GM12878 (cell line): ENCODE measurements at regions not wholly inside any gene's neighbourhood (a gene's known extent, or its start where the extent isn't known, plus 50 kb on each side); places are given as distances from the start of the nearest gene placed in this dataset.

Experiments
- ATAC-seq: fragments of 200-7000 bp; cut with Tn5 transposase; 3 replicates; pipeline ENCODE4 v1.9.1; 2020; ENCODE audit warnings: mild to moderate bottlenecking, moderate library complexity
- BruUV-seq: library from RNA; stranded (reverse); fragments of 400-500 nt; replicated peaks from 2 replicates; lab custom pipeline; 2021; lab: Mats Ljungman, UMichigan
- CTCF ChIA-PET: fragments of 300-600 bp; sonication (Branson Sonifier 250); formaldehyde crosslinking; extraction: SDS; loops from one replicate; lab custom pipeline; 2021; ENCODE audit warnings: inconsistent platforms; lab: Yijun Ruan, JAX
- POLR2A ChIA-PET: fragments of 350-600 bp; formaldehyde crosslinking; extraction: SDS; loops from one replicate; lab custom pipeline; 2021; ENCODE audit warnings: inconsistent platforms; lab: Charles Lee
- RAD21 ChIA-PET: fragments of 300-600 bp; sonication (Branson Sonifier 250); formaldehyde crosslinking; loops from one replicate; lab custom pipeline; 2023; ENCODE audit warnings: antibody characterized with exemption; ENCODE audit not compliant: unreplicated experiment; lab: Charles Lee
- SMC1A ChIA-PET: fragments of 300-600 bp; sonication (Branson Sonifier 250); formaldehyde crosslinking; loops from one replicate; lab custom pipeline; 2023; ENCODE audit not compliant: unreplicated experiment, uncharacterized antibody; lab: Charles Lee
- DNase-seq: peaks from one replicate; pipeline ENCODE4 v3.0.0-alpha.2; 2011; ENCODE audit warnings: low read depth, low spot score
- FAIRE-seq: peaks from 3 replicates; lab custom pipeline; 2011; peaks lifted over from hg19 to GRCh38; lab: Jason Lieb, UNC
- H2AFZ ChIP-seq: 2 replicates; pipeline ENCODE4 v1.6.0; 2011; ENCODE audit warnings: low read depth, low read length, control low read depth; ENCODE audit not compliant: control insufficient read depth
- H3K27ac ChIP-seq: 2 replicates; pipeline ENCODE4 v1.5.1; 2011; ENCODE audit warnings: control low read depth; ENCODE audit not compliant: control insufficient read depth, insufficient read depth
- H3K27me3 ChIP-seq, 2 experiments: replicated peaks in 1 of 2; 2 replicates each; pipeline versions ENCODE4 v1.6.0 to v1.6.1; 2011; ENCODE audit warnings: low read length in 1 of 2; ENCODE audit not compliant: control insufficient read depth in 2 of 2, insufficient read depth in 2 of 2
- H3K36me3 ChIP-seq, 2 experiments: 2 replicates each; pipeline ENCODE4 v1.5.1; 2011; ENCODE audit warnings: low read length in 1 of 2; ENCODE audit not compliant: control insufficient read depth in 2 of 2, insufficient read depth in 2 of 2
- H3K4me1 ChIP-seq: 2 replicates; pipeline ENCODE4 v1.6.1; 2011; ENCODE audit warnings: mild to moderate bottlenecking, low read length, moderate library complexity, mixed read lengths; ENCODE audit not compliant: control insufficient read depth, insufficient read depth
- H3K4me2 ChIP-seq: 2 replicates; pipeline ENCODE4 v1.6.0; 2011; ENCODE audit warnings: control low read depth; ENCODE audit not compliant: control insufficient read depth, insufficient read depth
- H3K4me3 ChIP-seq: fragments of 200-600 bp; sonication (generic); 2 replicates; pipeline ENCODE4 v1.5.1; 2016
- H3K79me2 ChIP-seq: 2 replicates; pipeline ENCODE4 v1.6.0; 2011; ENCODE audit warnings: low read length; ENCODE audit not compliant: control insufficient read depth, insufficient read depth
- H3K9ac ChIP-seq: 2 replicates; pipeline ENCODE4 v1.8.0; 2011; ENCODE audit warnings: low read length, control low read depth, mixed read lengths; ENCODE audit not compliant: control insufficient read depth, insufficient read depth
- H3K9me3 ChIP-seq: replicated peaks from 3 replicates; pipeline ENCODE4 v1.5.1; 2011; ENCODE audit warnings: mild to moderate bottlenecking, low read length; ENCODE audit not compliant: control insufficient read depth, insufficient read depth
- H4K20me1 ChIP-seq: 2 replicates; pipeline ENCODE4 v1.6.0; 2011; ENCODE audit not compliant: control insufficient read depth, insufficient read depth
- ELK1 ChIP-seq: IDR thresholded peaks from 2 replicates; pipeline ENCODE4 v1.6.1; 2012; ENCODE audit warnings: low read depth, low read length, improper control_type of control experiment
- MYC ChIP-seq: IDR thresholded peaks from 2 replicates; pipeline ENCODE4 v1.6.1; 2011; ENCODE audit warnings: mild to moderate bottlenecking, low read length, moderate library complexity, inconsistent platforms; ENCODE audit not compliant: insufficient read depth, insufficient replicate concordance, insufficient read length, severe bottlenecking
- NKRF ChIP-seq: fragments of 450-650 bp; conservative IDR thresholded peaks from 2 replicates; pipeline ENCODE4 v1.6.1; 2017; ENCODE audit warnings: mild to moderate bottlenecking, moderate library complexity
- TAF1 ChIP-seq: IDR thresholded peaks from 2 replicates; pipeline ENCODE4 v1.6.1; 2011; ENCODE audit warnings: mild to moderate bottlenecking, low read depth, low read length, borderline replicate concordance
- WGBS: methylation state at CpG from one replicate; pipeline ENCODE4 v1.1.6; 2016; ENCODE audit warnings: low lambda C conversion rate; ENCODE audit not compliant: insufficient replicate concordance, insufficient coverage; ENCODE audit errors: missing lambda C conversion rate; 5-methylcytosine and 5-hydroxymethylcytosine counted together
- in situ Hi-C: fragments of 300-500 bp; cut with MboI; formaldehyde crosslinking; loops from 9 replicates; pipeline ENCODE4 v1.14.3; 2018; ENCODE audit warnings: mixed read lengths
- intact Hi-C: fragments of 100-400 bp; cut with micrococcal nuclease; formaldehyde crosslinking; loops from one replicate; pipeline ENCODE4 v1.14.2; 2022; ENCODE audit not compliant: unreplicated experiment

GRCh38 chr11:104572279-104572678 is 326.0 kb downstream of the CASP12 start:
- no peak overlapping the region for H2AFZ ChIP-seq
- H3K27ac ChIP-seq: no peak overlapping the region
- H3K9ac ChIP-seq: no peak overlapping the region
- no peak for TF ChIP-seq ELK1
- no peak for TF ChIP-seq TAF1
- no peak for TF ChIP-seq MYC
- TF ChIP-seq NKRF: no peak
- no peaks in the 10 kb centered on the region for H3K4me1 ChIP-seq
- ChIA-PET CTCF (no interaction called here), POLR2A (no interaction called here), RAD21 (no interaction called here), SMC1A (no interaction called here)
- H3K4me2 ChIP-seq: no peak overlapping the region
- intact Hi-C loops: no loop called here
- no peaks in the 10 kb centered on the region for H3K36me3 ChIP-seq
- H4K20me1 ChIP-seq: no peaks in the 10 kb centered on the region
- no peaks in the 10 kb centered on the region for H3K27me3 ChIP-seq
- WGBS: 19% methylated on average over 2 of the region's 2 CpGs
- BruUV-seq: no TSS peak
- H3K79me2 ChIP-seq: no peaks in the 10 kb centered on the region
- ATAC-seq: no peak
- DNase-seq: no peak
- no peak for FAIRE-seq
- in situ Hi-C loops: no loop called here
- H3K9me3 ChIP-seq: no peaks in the 10 kb centered on the region
- H3K4me3 ChIP-seq: no peak overlapping the region
